NT2/D1 (cell line): ENCODE measurements at regions not wholly inside any gene's neighbourhood (a gene's known extent, or its start where the extent isn't known, plus 50 kb on each side); places are given as distances from the start of the nearest gene placed in this dataset.
"Not testable (repeated sequence)": the region's sequence is repeated elsewhere in the genome, so short reads cannot be mapped to it uniquely, and the experiment has no call there.

ENCODE experiments used
- YY1 ChIP-seq: IDR thresholded peaks from 2 replicates; pipeline ENCODE4 v1.6.1; 2011; ENCODE audit not compliant: insufficient read length, insufficient read depth
- ZNF274 ChIP-seq: IDR thresholded peaks from 2 replicates; pipeline ENCODE4 v1.6.1; 2011; ENCODE audit warnings: mild to moderate bottlenecking, low read depth, low read length

GRCh38 chr6:6830686-6831063, 242.2 kb downstream of the LY86 start:
- TF ChIP-seq ZNF274, YY1: not testable (repeated sequence)
